ENCODE measurements at regions not wholly inside any gene's neighbourhood (a gene's known extent, or its start where the extent isn't known, plus 50 kb on each side); places are given as distances from the start of the nearest gene placed in this dataset.

- DNase-seq (ENCODE audit: low spot score) = no peak
- TF ChIP-seq, protein P1, sequence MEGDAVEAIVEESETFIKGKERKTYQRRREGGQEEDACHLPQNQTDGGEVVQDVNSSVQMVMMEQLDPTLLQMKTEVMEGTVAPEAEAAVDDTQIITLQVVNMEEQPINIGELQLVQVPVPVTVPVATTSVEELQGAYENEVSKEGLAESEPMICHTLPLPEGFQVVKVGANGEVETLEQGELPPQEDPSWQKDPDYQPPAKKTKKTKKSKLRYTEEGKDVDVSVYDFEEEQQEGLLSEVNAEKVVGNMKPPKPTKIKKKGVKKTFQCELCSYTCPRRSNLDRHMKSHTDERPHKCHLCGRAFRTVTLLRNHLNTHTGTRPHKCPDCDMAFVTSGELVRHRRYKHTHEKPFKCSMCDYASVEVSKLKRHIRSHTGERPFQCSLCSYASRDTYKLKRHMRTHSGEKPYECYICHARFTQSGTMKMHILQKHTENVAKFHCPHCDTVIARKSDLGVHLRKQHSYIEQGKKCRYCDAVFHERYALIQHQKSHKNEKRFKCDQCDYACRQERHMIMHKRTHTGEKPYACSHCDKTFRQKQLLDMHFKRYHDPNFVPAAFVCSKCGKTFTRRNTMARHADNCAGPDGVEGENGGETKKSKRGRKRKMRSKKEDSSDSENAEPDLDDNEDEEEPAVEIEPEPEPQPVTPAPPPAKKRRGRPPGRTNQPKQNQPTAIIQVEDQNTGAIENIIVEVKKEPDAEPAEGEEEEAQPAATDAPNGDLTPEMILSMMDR (IDR thresholded peaks at IDR 0.05; ENCODE audit: extremely low read depth, missing control alignments) = no peak
Observed at GRCh38 chr7:89776980-89777379, 377.3 kb upstream of the STEAP1 start.

- DNase-seq (ENCODE audit: low spot score) = no peak
- TF ChIP-seq, protein P1 (IDR thresholded peaks at IDR 0.05; ENCODE audit: extremely low read depth, missing control alignments) = no peak
Observed at GRCh38 chr7:89777499-89777898, 376.8 kb upstream of the STEAP1 start.

GRCh38 chr7:89780291-89780690, 374.0 kb upstream of the STEAP1 start:
- DNase-seq (ENCODE audit: low spot score) = no peak
- TF ChIP-seq, protein P1 (IDR thresholded peaks at IDR 0.05; ENCODE audit: extremely low read depth, missing control alignments) = no peak

- TF ChIP-seq, protein P1 (IDR thresholded peaks at IDR 0.05; ENCODE audit: extremely low read depth, missing control alignments) = no peak
- DNase-seq (ENCODE audit: low spot score) = no peak
Observed at GRCh38 chr7:89796481-89796880, 357.8 kb upstream of the STEAP1 start.

- TF ChIP-seq, protein P1 (IDR thresholded peaks at IDR 0.05; ENCODE audit: extremely low read depth, missing control alignments) = no peak
- DNase-seq (ENCODE audit: low spot score) = no peak
Observed at GRCh38 chr7:89797965-89798598, 356.2 kb upstream of the STEAP1 start.

DNA sequence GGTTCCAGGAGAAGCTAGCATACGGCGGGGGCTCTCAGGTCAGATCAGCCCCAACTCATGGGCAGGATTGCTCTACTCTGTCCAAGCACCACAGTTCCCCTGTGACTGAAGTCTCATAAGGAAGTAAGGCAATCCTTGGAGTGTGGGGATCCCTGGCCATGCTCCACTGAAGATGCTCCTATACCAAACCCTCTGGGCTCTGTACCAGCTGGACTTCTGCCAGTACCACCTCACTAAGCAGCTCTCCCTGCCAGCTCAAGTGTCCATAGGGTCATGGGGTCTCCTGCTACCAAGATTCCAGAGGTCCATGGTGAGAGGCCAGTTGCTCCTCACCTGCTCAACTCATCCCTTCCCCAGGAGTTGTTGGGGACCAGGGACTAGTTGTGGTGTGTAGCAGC, 355.7 kb upstream of the STEAP1 start:
- TF ChIP-seq, protein P1 (IDR thresholded peaks at IDR 0.05; ENCODE audit: extremely low read depth, missing control alignments) = no peak
- DNase-seq (ENCODE audit: low spot score) = no peak

DNA sequence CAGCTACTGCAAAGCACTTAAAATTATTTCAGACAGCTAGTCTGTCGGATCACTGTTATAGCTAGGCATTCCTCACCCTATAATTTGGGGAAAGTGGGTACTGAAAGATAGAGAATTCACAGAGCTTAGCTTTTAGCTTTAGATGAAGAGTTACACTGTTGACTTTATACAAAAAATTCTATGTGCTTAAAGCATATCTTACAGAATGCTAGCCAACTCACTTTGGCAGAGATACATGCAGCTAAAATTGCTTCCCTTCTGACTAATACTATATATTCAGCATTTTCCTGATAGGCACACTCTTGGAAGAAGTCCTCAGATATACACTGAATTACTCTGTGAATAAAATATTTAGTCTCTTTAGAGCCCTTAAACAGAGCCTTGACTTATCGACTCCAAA, 353.5 kb upstream of the STEAP1 start:
- TF ChIP-seq, protein P1 (IDR thresholded peaks at IDR 0.05; ENCODE audit: extremely low read depth, missing control alignments) = no peak
- no peak for DNase-seq (ENCODE audit: low spot score)

Data from GM20000 (cell line).